BLaER1 (cell line): ENCODE measurements at regions not wholly inside any gene's neighbourhood (a gene's known extent, or its start where the extent isn't known, plus 50 kb on each side); places are given as distances from the start of the nearest gene placed in this dataset.

Experiments used
- H3K27ac ChIP-seq: shearing (Covaris generic); formaldehyde crosslinking; 2 replicates; pipeline ENCODE4 v1.8.1; 2022
- H3K27me3 ChIP-seq: shearing (Covaris generic); formaldehyde crosslinking; 2 replicates; pipeline ENCODE4 v1.8.1; 2022
- H3K36me3 ChIP-seq: shearing (Covaris generic); formaldehyde crosslinking; 2 replicates; pipeline ENCODE4 v1.8.1; 2022
- H3K4me1 ChIP-seq: shearing (Covaris generic); formaldehyde crosslinking; 2 replicates; pipeline ENCODE4 v1.8.1; 2022
- H3K4me2 ChIP-seq: shearing (Covaris generic); formaldehyde crosslinking; 2 replicates; pipeline ENCODE4 v1.8.1; 2022
- H3K4me3 ChIP-seq: shearing (Covaris generic); formaldehyde crosslinking; 2 replicates; pipeline ENCODE4 v1.8.1; 2022
- H3K9ac ChIP-seq: shearing (Covaris generic); formaldehyde crosslinking; 2 replicates; pipeline ENCODE4 v1.8.1; 2022
- H3K9me3 ChIP-seq: shearing (Covaris generic); formaldehyde crosslinking; 2 replicates; pipeline ENCODE4 v1.8.1; 2022
- H4K20me1 ChIP-seq: shearing (Covaris generic); formaldehyde crosslinking; 2 replicates; pipeline ENCODE4 v1.8.1; 2022
- Cebpa-rat ChIP-seq: shearing (Covaris generic); IDR thresholded peaks from 2 replicates; pipeline ENCODE4 v1.8.1; 2022

GRCh38 chr3:76034649-76035048 lies 249.3 kb upstream of the ZNF717 start:
- no peaks in the 10 kb centered on the region for H4K20me1 ChIP-seq
- no peaks in the 10 kb centered on the region for H3K36me3 ChIP-seq
- H3K4me1 ChIP-seq: peaks cover 5% of the 10 kb centered on the region; the same call in 1 of the 2 replicates
- peaks cover 58% of the 10 kb centered on the region for H3K9me3 ChIP-seq
- H3K27ac ChIP-seq: no peak overlapping the region
- no peaks in the 10 kb centered on the region for H3K27me3 ChIP-seq
- TF ChIP-seq Cebpa-rat: no peak
- H3K4me3 ChIP-seq: no peak overlapping the region
- H3K9ac ChIP-seq: no peak overlapping the region
- H3K4me2 ChIP-seq: no peak overlapping the region

GRCh38 chr3:76035117-76035516 lies 249.8 kb upstream of the ZNF717 start:
- H3K27me3 ChIP-seq: no peaks in the 10 kb centered on the region
- no peak overlapping the region for H3K4me2 ChIP-seq
- no peak overlapping the region for H3K4me3 ChIP-seq
- peaks cover 55% of the 10 kb centered on the region for H3K9me3 ChIP-seq
- no peaks in the 10 kb centered on the region for H4K20me1 ChIP-seq
- no peak overlapping the region for H3K9ac ChIP-seq
- H3K27ac ChIP-seq: no peak overlapping the region
- no peak for TF ChIP-seq Cebpa-rat
- peaks cover 5% of the 10 kb centered on the region; the same call in 1 of the 2 replicates for H3K4me1 ChIP-seq
- H3K36me3 ChIP-seq: no peaks in the 10 kb centered on the region

- Histone ChIP-seq H3K4me1 (peaks cover 5% of the 10 kb centered on the region; the same call in 1 of the 2 replicates), H3K4me3 (no peak overlapping the region), H3K36me3 (no peaks in the 10 kb centered on the region), H3K9me3 (peaks cover 45% of the 10 kb centered on the region), H3K27ac (no peak overlapping the region), H4K20me1 (no peaks in the 10 kb centered on the region), H3K27me3 (no peaks in the 10 kb centered on the region), H3K4me2 (no peak overlapping the region), H3K9ac (no peak overlapping the region)
- no peak for TF ChIP-seq Cebpa-rat
Measured at GRCh38 chr3:76038949-76039348, 253.6 kb upstream of the ZNF717 start.

- H3K36me3 ChIP-seq: no peaks in the 10 kb centered on the region
- no peak for TF ChIP-seq Cebpa-rat
- H3K9ac ChIP-seq: no peak overlapping the region
- peaks cover 5% of the 10 kb centered on the region; the same call in 1 of the 2 replicates for H3K4me1 ChIP-seq
- H4K20me1 ChIP-seq: no peaks in the 10 kb centered on the region
- no peak overlapping the region for H3K27ac ChIP-seq
- no peak overlapping the region for H3K4me2 ChIP-seq
- no peaks in the 10 kb centered on the region for H3K27me3 ChIP-seq
- no peak overlapping the region for H3K4me3 ChIP-seq
- H3K9me3 ChIP-seq: peaks cover 46% of the 10 kb centered on the region
Measured at GRCh38 chr3:76039431-76039830, 254.1 kb upstream of the ZNF717 start.

GRCh38 chr3:76040946-76041345 lies 255.6 kb upstream of the ZNF717 start:
- Histone ChIP-seq H3K4me2 (no peak overlapping the region), H3K27ac (no peak overlapping the region), H3K4me1 (peaks cover 5% of the 10 kb centered on the region; the same call in 1 of the 2 replicates), H4K20me1 (no peaks in the 10 kb centered on the region), H3K36me3 (no peaks in the 10 kb centered on the region), H3K9me3 (peaks cover 37% of the 10 kb centered on the region), H3K4me3 (no peak overlapping the region), H3K9ac (no peak overlapping the region), H3K27me3 (no peaks in the 10 kb centered on the region)
- no peak for TF ChIP-seq Cebpa-rat

- Histone ChIP-seq H3K4me3 (no peak overlapping the region), H4K20me1 (no peaks in the 10 kb centered on the region), H3K27me3 (no peaks in the 10 kb centered on the region), H3K27ac (no peak overlapping the region), H3K4me2 (no peak overlapping the region), H3K36me3 (no peaks in the 10 kb centered on the region), H3K9me3 (peaks cover 24% of the 10 kb centered on the region), H3K9ac (no peak overlapping the region), H3K4me1 (peaks cover 5% of the 10 kb centered on the region; the same call in 1 of the 2 replicates)
- TF ChIP-seq Cebpa-rat: no peak
Measured at GRCh38 chr3:76043746-76044145, 258.4 kb upstream of the ZNF717 start.

- Histone ChIP-seq H3K4me1 (no peaks in the 10 kb centered on the region), H3K4me2 (no peak overlapping the region), H3K9me3 (peaks cover 20% of the 10 kb centered on the region), H3K36me3 (no peaks in the 10 kb centered on the region), H3K9ac (no peak overlapping the region), H4K20me1 (no peaks in the 10 kb centered on the region), H3K27ac (no peak overlapping the region; the same call in 1 of the 2 replicates), H3K4me3 (no peak overlapping the region), H3K27me3 (no peaks in the 10 kb centered on the region)
- no peak for TF ChIP-seq Cebpa-rat
Measured at GRCh38 chr3:76044601-76045600, 259.6 kb upstream of the ZNF717 start.

GRCh38 chr3:76047368-76047767 lies 262.0 kb upstream of the ZNF717 start:
- H3K9me3 ChIP-seq: peaks cover 16% of the 10 kb centered on the region
- no peak overlapping the region for H3K4me3 ChIP-seq
- TF ChIP-seq Cebpa-rat: no peak
- no peaks in the 10 kb centered on the region for H3K36me3 ChIP-seq
- no peak overlapping the region for H3K27ac ChIP-seq
- H3K27me3 ChIP-seq: no peaks in the 10 kb centered on the region
- H4K20me1 ChIP-seq: no peaks in the 10 kb centered on the region
- no peaks in the 10 kb centered on the region for H3K4me1 ChIP-seq
- H3K4me2 ChIP-seq: no peak overlapping the region
- H3K9ac ChIP-seq: no peak overlapping the region

- Histone ChIP-seq H3K36me3 (no peaks in the 10 kb centered on the region), H4K20me1 (no peaks in the 10 kb centered on the region), H3K4me1 (no peaks in the 10 kb centered on the region), H3K9me3 (peaks cover 12% of the 10 kb centered on the region), H3K4me3 (no peak overlapping the region), H3K4me2 (no peak overlapping the region), H3K27ac (no peak overlapping the region), H3K27me3 (no peaks in the 10 kb centered on the region), H3K9ac (no peak overlapping the region)
- TF ChIP-seq Cebpa-rat: no peak
Measured at GRCh38 chr3:76049776-76050175, 264.4 kb upstream of the ZNF717 start.

- no peak overlapping the region for H3K9ac ChIP-seq
Measured at GRCh38 chr3:76051145-76051544, 265.8 kb upstream of the ZNF717 start.

More at GRCh38 chr3:76051145-76051544, 265.8 kb upstream of the ZNF717 start:
- Histone ChIP-seq H3K4me2 (no peak overlapping the region), H3K4me3 (no peak overlapping the region), H3K27me3 (no peaks in the 10 kb centered on the region), H4K20me1 (no peaks in the 10 kb centered on the region), H3K9me3 (peaks cover 23% of the 10 kb centered on the region), H3K27ac (no peak overlapping the region), H3K36me3 (no peaks in the 10 kb centered on the region), H3K4me1 (no peaks in the 10 kb centered on the region)
- no peak for TF ChIP-seq Cebpa-rat
